PFSK-1 (cell line): ENCODE measurements at regions not wholly inside any gene's neighbourhood (a gene's known extent, or its start where the extent isn't known, plus 50 kb on each side); places are given as distances from the start of the nearest gene placed in this dataset.

ENCODE experiments used
- FOXP2 ChIP-seq: optimal IDR thresholded peaks from 2 replicates; pipeline ENCODE3; 2011; ENCODE audit warnings: borderline replicate concordance, control low read depth, inconsistent platforms; ENCODE audit not compliant: insufficient read depth; ENCODE audit errors: extremely low read length, extremely low read depth
- POLR2AphosphoS5 ChIP-seq: IDR thresholded peaks from 2 replicates; pipeline ENCODE4 v1.6.1; 2012; ENCODE audit warnings: low read depth, mild to moderate bottlenecking, control low read depth, low read length, moderate library complexity
- REST ChIP-seq, 2 experiments: IDR thresholded peaks; 2 replicates each; pipeline versions ENCODE4 v1.6.1 to v1.8.0; 2011 to 2012; ENCODE audit warnings: low read depth in 2 of 2, low read length in 2 of 2, control low read depth in 1 of 2, inconsistent platforms in 1 of 2, mild to moderate bottlenecking in 1 of 2, moderate library complexity in 1 of 2; ENCODE audit not compliant: insufficient read depth in 1 of 2
- SIN3A ChIP-seq: IDR thresholded peaks from 2 replicates; pipeline ENCODE4 v1.6.1; 2012; ENCODE audit warnings: mild to moderate bottlenecking, low read length, moderate library complexity, borderline replicate concordance; ENCODE audit not compliant: insufficient read depth
- TAF1 ChIP-seq: IDR thresholded peaks from 2 replicates; pipeline ENCODE4 v1.6.1; 2012; ENCODE audit warnings: low read length, control low read depth, borderline replicate concordance; ENCODE audit not compliant: insufficient read depth

DNA sequence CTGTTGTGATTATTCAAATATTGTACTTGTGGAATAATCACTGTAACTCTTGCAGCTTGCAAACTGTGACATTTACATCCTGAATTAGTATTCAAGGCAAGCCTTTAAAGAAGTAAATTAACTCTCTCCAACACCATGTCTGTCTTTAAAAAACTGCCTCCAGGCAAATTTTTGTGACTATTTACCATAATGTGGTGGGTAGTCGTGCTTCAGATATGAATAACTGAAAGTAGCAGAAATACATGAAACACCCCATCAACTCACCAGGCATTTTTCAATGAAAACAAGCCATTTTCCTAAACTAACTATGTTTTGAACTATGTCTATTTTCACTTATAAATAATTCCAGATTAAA is 217.4 kb upstream of the PSMD7 start:
- no peak for TF ChIP-seq FOXP2
- no peak for TF ChIP-seq REST (IDR thresholded peaks at IDR 0.05; ENCODE audit: insufficient read depth in 1 of 2, low read depth in 2 of 2, low read length in 2 of 2)
- TF ChIP-seq SIN3A, result no peak
- no peak for TF ChIP-seq TAF1
- no peak for TF ChIP-seq POLR2AphosphoS5

DNA sequence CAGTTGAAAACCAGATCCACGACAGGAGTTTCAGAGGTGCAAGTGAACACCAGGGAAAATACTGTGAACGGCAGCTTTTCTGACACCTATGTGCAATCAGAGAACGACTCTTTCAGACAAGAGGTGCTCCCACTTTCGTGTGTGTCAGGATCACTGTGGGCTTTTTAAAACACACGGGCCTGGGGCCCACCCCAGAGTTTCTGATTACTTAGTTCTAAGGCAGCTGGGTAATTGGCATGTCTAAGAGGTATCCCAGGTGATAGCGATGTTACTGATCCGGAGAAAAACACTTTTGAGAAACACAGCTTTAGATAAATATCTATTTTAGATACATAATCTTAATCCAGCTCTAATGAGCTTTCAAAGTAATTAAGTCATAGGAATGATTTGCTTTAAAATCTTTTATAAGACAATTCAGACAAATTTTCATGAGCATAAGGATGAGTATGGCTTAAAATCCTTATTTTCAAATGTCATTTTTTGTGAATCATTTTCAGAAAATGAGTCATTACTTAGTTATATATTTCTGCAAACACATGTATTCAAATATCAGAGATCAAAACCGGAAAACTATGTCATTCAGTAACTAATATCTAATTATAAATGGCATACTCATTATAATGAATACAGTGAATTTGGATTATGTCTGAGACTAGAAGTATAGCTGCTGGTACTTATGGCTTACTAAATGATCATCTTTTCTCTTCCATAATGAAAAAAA is 217.9 kb upstream of the PSMD7 start:
- no peak for TF ChIP-seq SIN3A
- TF ChIP-seq TAF1, result no peak
- no peak for TF ChIP-seq REST (IDR thresholded peaks at IDR 0.05; ENCODE audit: insufficient read depth in 1 of 2, low read depth in 2 of 2, low read length in 2 of 2)
- TF ChIP-seq POLR2AphosphoS5, result no peak
- no peak for TF ChIP-seq FOXP2

GRCh38 chr16:74076568-74076967 is 220.0 kb upstream of the PSMD7 start:
- TF ChIP-seq REST (IDR thresholded peaks at IDR 0.05; ENCODE audit: insufficient read depth in 1 of 2, low read depth in 2 of 2, low read length in 2 of 2) (no peak), SIN3A (no peak), TAF1 (no peak), POLR2AphosphoS5 (no peak), FOXP2 (no peak)

- TF ChIP-seq FOXP2, result no peak
- no peak for TF ChIP-seq TAF1
- TF ChIP-seq REST (IDR thresholded peaks at IDR 0.05; ENCODE audit: insufficient read depth in 1 of 2, low read depth in 2 of 2, low read length in 2 of 2), result no peak
- no peak for TF ChIP-seq POLR2AphosphoS5
- no peak for TF ChIP-seq SIN3A
Measured at GRCh38 chr16:74075393-74075792, 221.2 kb upstream of the PSMD7 start.
